Natural killer cell (primary cell): ENCODE measurements at regions not wholly inside any gene's neighbourhood (a gene's known extent, or its start where the extent isn't known, plus 50 kb on each side); places are given as distances from the start of the nearest gene placed in this dataset.

Experiments used
- ATAC-seq, 3 donors: fragments of 150-1000 bp in 2 of 3; fragments of 200-7000 bp in 1 of 3; cut with Tn5 transposase; 1 replicate in 1 of 3; 2 replicates in 2 of 3; pipeline ENCODE4 v1.10.0; 2021; ENCODE audit warnings: mild to moderate bottlenecking in 2 of 3, moderate library complexity in 2 of 3
- DNase-seq, 2 donors: peaks; one replicate each; pipeline versions ENCODE4 v3.0.0 to v3.0.0-alpha.2; 2013 to 2021; ENCODE audit warnings: mixed read lengths in 1 of 2
- H3K27ac ChIP-seq: one replicate; pipeline ENCODE4 v1.5.1; 2013; ENCODE audit warnings: mild to moderate bottlenecking, low read length
- H3K27me3 ChIP-seq: one replicate; pipeline ENCODE4 v1.6.1; 2013; ENCODE audit warnings: low read length; ENCODE audit not compliant: control insufficient read depth, insufficient read depth
- H3K36me3 ChIP-seq: one replicate; pipeline ENCODE4 v1.6.1; 2013; ENCODE audit warnings: low read length; ENCODE audit not compliant: control insufficient read depth, insufficient read depth
- H3K4me1 ChIP-seq: one replicate; pipeline ENCODE4 v1.6.1; 2013; ENCODE audit warnings: low read length; ENCODE audit not compliant: control insufficient read depth, insufficient read depth
- H3K4me3 ChIP-seq: one replicate; pipeline ENCODE4 v1.5.1; 2013; ENCODE audit warnings: low read length
- H3K9me3 ChIP-seq: one replicate; pipeline ENCODE4 v1.6.1; 2013; ENCODE audit warnings: low read length; ENCODE audit not compliant: control insufficient read depth, insufficient read depth
- H3K27ac Mint-ChIP-seq, 2 donors: one replicate each; pipeline ENCODE4 v1.8.0; 2022; ENCODE audit warnings: mild to moderate bottlenecking in 2 of 2, mixed read lengths in 2 of 2, moderate library complexity in 1 of 2
- H3K27me3 Mint-ChIP-seq, 2 donors: one replicate each; pipeline ENCODE4 v1.8.0; 2022; ENCODE audit warnings: low read depth in 2 of 2, mixed read lengths in 2 of 2
- H3K36me3 Mint-ChIP-seq: one replicate; pipeline ENCODE4 v1.8.0; 2022; ENCODE audit warnings: mixed read lengths
- H3K4me1 Mint-ChIP-seq, 2 donors: one replicate each; pipeline ENCODE4 v1.8.0; 2022; ENCODE audit warnings: mixed read lengths in 2 of 2
- H3K4me3 Mint-ChIP-seq: one replicate; pipeline ENCODE4 v1.8.0; 2022; ENCODE audit warnings: mild to moderate bottlenecking, moderate library complexity, mixed read lengths
- H3K9me3 Mint-ChIP-seq, 2 donors: one replicate each; pipeline ENCODE4 v1.8.0; 2022; ENCODE audit warnings: mixed read lengths in 2 of 2
- CTCF ChIP-seq: fragments of 200-600 bp; IDR thresholded peaks from one replicate; pipeline ENCODE4 v1.8.0; 2022; ENCODE audit warnings: antibody characterized with exemption
- WGBS: methylation state at CpG from one replicate; pipeline ENCODE4 v1.1.7; 2013; ENCODE audit warnings: missing lambda C conversion rate; ENCODE audit not compliant: insufficient coverage; 5-methylcytosine and 5-hydroxymethylcytosine counted together
- intact Hi-C: fragments of 100-400 bp; cut with micrococcal nuclease; formaldehyde crosslinking; loops from one replicate; pipeline ENCODE4 v1.14.2; 2022

- no peak overlapping the region for H3K4me3 Mint-ChIP-seq
- WGBS, result 85% methylated on average over 4 of the region's 4 CpGs
- no peak overlapping the region for H3K4me3 ChIP-seq
- no peaks in the 10 kb centered on the region for H3K36me3 ChIP-seq
- no peaks in the 10 kb centered on the region for H3K4me1 Mint-ChIP-seq
- H3K9me3 ChIP-seq, result no peaks in the 10 kb centered on the region
- no peak for DNase-seq
- no peak for ATAC-seq
- H3K4me1 ChIP-seq, result no peaks in the 10 kb centered on the region
- H3K27me3 ChIP-seq, result no peaks in the 10 kb centered on the region
- H3K36me3 Mint-ChIP-seq, result no peaks in the 10 kb centered on the region
- TF ChIP-seq CTCF, result no peak
- H3K27ac ChIP-seq, result no peak overlapping the region
- H3K27ac Mint-ChIP-seq, result no peak overlapping the region
- H3K9me3 Mint-ChIP-seq, result peaks cover 0 to 6% of the 10 kb centered on the region in 2 donors
- H3K27me3 Mint-ChIP-seq, result no peaks in the 10 kb centered on the region
- intact Hi-C loops, result no loop called here
Observed at GRCh38 chr11:109507331-109507730, 85.3 kb downstream of the C11orf87 start.

GRCh38 chr11:109507836-109508561 is 86.0 kb downstream of the C11orf87 start:
- Histone ChIP-seq H3K27ac (no peak overlapping the region), H3K36me3 (no peaks in the 10 kb centered on the region), H3K4me1 (no peaks in the 10 kb centered on the region), H3K9me3 (no peaks in the 10 kb centered on the region), H3K27me3 (no peaks in the 10 kb centered on the region), H3K4me3 (no peak overlapping the region)
- no peaks in the 10 kb centered on the region for H3K27me3 Mint-ChIP-seq
- no peak overlapping the region for H3K4me3 Mint-ChIP-seq
- 90% methylated on average over 1 of the region's 1 CpG for WGBS
- H3K36me3 Mint-ChIP-seq, result no peaks in the 10 kb centered on the region
- intact Hi-C loops, result no loop called here
- no peak for ATAC-seq
- no peak for DNase-seq
- H3K27ac Mint-ChIP-seq, result no peak overlapping the region
- H3K4me1 Mint-ChIP-seq, result no peaks in the 10 kb centered on the region
- TF ChIP-seq CTCF, result no peak
- H3K9me3 Mint-ChIP-seq, result peaks cover 0 to 8% of the 10 kb centered on the region in 2 donors

- no peak overlapping the region for H3K27ac Mint-ChIP-seq
- H3K4me3 Mint-ChIP-seq, result no peak overlapping the region
- no peak overlapping the region for H3K4me3 ChIP-seq
- no peaks in the 10 kb centered on the region for H3K4me1 Mint-ChIP-seq
- WGBS, result 67% methylated on average over 2 of the region's 2 CpGs
- no peaks in the 10 kb centered on the region for H3K36me3 Mint-ChIP-seq
- no peaks in the 10 kb centered on the region for H3K27me3 ChIP-seq
- no peak for DNase-seq
- H3K9me3 Mint-ChIP-seq, result peaks cover 0 to 8% of the 10 kb centered on the region in 2 donors
- intact Hi-C loops, result no loop called here
- no peaks in the 10 kb centered on the region for H3K4me1 ChIP-seq
- no peak for ATAC-seq
- H3K36me3 ChIP-seq, result no peaks in the 10 kb centered on the region
- H3K27ac ChIP-seq, result no peak overlapping the region
- no peak for TF ChIP-seq CTCF
- no peaks in the 10 kb centered on the region for H3K27me3 Mint-ChIP-seq
- no peaks in the 10 kb centered on the region for H3K9me3 ChIP-seq
Observed at GRCh38 chr11:109508943-109509342, 87.0 kb downstream of the C11orf87 start.

- no peak overlapping the region for H3K27ac Mint-ChIP-seq
- intact Hi-C loops, result no loop called here
Observed at GRCh38 chr11:109510316-109510715, 88.3 kb downstream of the C11orf87 start.

More at GRCh38 chr11:109510316-109510715, 88.3 kb downstream of the C11orf87 start:
- DNase-seq (no peak), ATAC-seq (no peak)
- no peaks in the 10 kb centered on the region for H3K27me3 ChIP-seq
- no peak overlapping the region for H3K4me3 ChIP-seq
- no peaks in the 10 kb centered on the region for H3K4me1 ChIP-seq
- Mint-ChIP-seq H3K27me3 (no peaks in the 10 kb centered on the region), H3K9me3 (peaks cover 3 to 8% of the 10 kb centered on the region in 2 donors), H3K4me1 (no peaks in the 10 kb centered on the region), H3K4me3 (no peak overlapping the region), H3K36me3 (no peaks in the 10 kb centered on the region)
- 89% methylated on average over 1 of the region's 1 CpG for WGBS
- no peaks in the 10 kb centered on the region for H3K36me3 ChIP-seq
- no peak overlapping the region for H3K27ac ChIP-seq
- TF ChIP-seq CTCF, result no peak
- no peaks in the 10 kb centered on the region for H3K9me3 ChIP-seq
